Mucosa of rectum (tissue), 2 donors: ENCODE measurements at regions not wholly inside any gene's neighbourhood (a gene's known extent, or its start where the extent isn't known, plus 50 kb on each side); places are given as distances from the start of the nearest gene placed in this dataset.
"Not testable (repeated sequence)": the region's sequence is repeated elsewhere in the genome, so short reads cannot be mapped to it uniquely, and the experiment has no call there.

Experiments
- H3K27ac ChIP-seq, 2 donors: one replicate each; pipeline ENCODE4 v1.7.0; 2013; ENCODE audit warnings: inconsistent platforms in 2 of 2, low read depth in 2 of 2, low read length in 2 of 2
- H3K27me3 ChIP-seq, 2 donors: one replicate each; pipeline ENCODE4 v1.7.0; 2013; ENCODE audit warnings: low read length in 2 of 2; ENCODE audit not compliant: control insufficient read depth in 2 of 2, insufficient read depth in 2 of 2
- H3K36me3 ChIP-seq, 2 donors: one replicate each; pipeline ENCODE4 v1.7.0; 2013; ENCODE audit warnings: low read length in 2 of 2; ENCODE audit not compliant: control insufficient read depth in 2 of 2, insufficient read depth in 2 of 2
- H3K4me1 ChIP-seq, 2 donors: one replicate each; pipeline ENCODE4 v1.7.0; 2013; ENCODE audit warnings: low read length in 2 of 2, mild to moderate bottlenecking in 1 of 2; ENCODE audit not compliant: control insufficient read depth in 2 of 2, insufficient read depth in 2 of 2
- H3K4me3 ChIP-seq, 2 donors: one replicate each; pipeline ENCODE4 v1.7.0; 2013; ENCODE audit warnings: low read length in 2 of 2
- H3K9ac ChIP-seq, 2 donors: one replicate each; pipeline ENCODE4 v1.7.0; 2013; ENCODE audit warnings: low read length in 2 of 2, low read depth in 1 of 2, mild to moderate bottlenecking in 1 of 2
- H3K9me3 ChIP-seq, 2 donors: one replicate each; pipeline ENCODE4 v1.7.0; 2013; ENCODE audit warnings: low read length in 2 of 2; ENCODE audit not compliant: control insufficient read depth in 2 of 2
- donor health status: healthy.
- donor health status: Normal muscosa, but diverticular disease.

GRCh38 chr2:16243411-16243996, 303.2 kb downstream of the MYCN start:
- Histone ChIP-seq H3K9me3 (no peaks in the 10 kb centered on the region), H3K36me3 (no peaks in the 10 kb centered on the region), H3K9ac (no peak overlapping the region), H3K4me3 (no peak overlapping the region), H3K27me3 (peaks cover 0 to under 1% of the 10 kb centered on the region in 2 donors), H3K4me1 (no peaks in the 10 kb centered on the region), H3K27ac (no peak overlapping the region)

GRCh38 chr2:16242906-16243305, 302.6 kb downstream of the MYCN start:
- H3K9ac ChIP-seq: no peak overlapping the region
- no peaks in the 10 kb centered on the region for H3K36me3 ChIP-seq
- H3K4me1 ChIP-seq: no peaks in the 10 kb centered on the region
- H3K4me3 ChIP-seq: no peak overlapping the region
- H3K9me3 ChIP-seq: no peaks in the 10 kb centered on the region
- H3K27me3 ChIP-seq: no peaks in the 10 kb centered on the region
- no peak overlapping the region for H3K27ac ChIP-seq

DNA sequence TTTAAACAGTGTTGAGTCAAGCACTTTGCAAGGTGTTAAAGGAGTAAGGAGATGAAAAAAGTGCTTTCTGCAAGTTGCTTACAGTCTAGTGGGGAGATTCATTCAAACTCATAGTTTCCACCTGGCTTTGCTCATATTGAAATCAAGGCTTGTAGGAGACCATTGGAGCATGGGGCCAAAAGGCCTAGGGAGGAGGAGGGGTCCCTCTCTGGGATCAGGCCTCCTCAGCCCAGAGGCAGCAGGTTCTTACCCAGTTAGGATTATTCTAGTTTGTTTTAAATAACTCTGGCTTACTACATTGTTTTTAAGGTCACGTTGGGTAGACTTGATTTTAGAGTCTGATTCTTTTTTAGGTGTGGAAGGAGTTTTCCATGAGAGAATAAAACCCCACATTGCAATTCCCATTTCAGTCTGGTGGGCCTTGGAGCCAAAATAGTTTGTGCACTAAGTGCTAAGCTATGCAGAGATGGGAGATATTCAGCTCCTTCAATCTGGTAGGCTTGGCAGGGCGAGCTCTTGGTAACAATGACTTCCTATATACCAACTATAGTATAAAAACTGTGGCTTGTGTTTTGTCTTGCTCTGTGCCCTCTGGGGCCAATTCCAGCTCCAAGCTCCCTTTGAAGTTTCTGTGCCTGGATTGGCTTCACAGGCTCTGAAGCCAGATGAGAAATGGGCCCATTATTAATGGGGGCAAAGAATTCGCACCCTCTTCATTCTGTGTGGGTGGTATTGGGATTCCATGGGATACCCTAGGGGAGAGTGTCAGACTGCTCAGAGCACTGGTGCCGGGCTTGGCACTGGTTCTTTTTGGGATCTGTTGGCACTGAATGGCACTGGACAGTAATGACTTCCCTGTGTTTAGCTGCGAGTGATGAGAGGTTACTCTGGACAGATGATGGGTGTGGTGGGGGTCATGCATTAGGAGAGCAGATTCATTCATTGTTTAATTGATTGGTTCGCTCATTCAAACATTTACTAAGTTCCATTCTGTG, 301.1 kb downstream of the MYCN start:
- H3K27ac ChIP-seq: no peak overlapping the region
- H3K27me3 ChIP-seq: no peaks in the 10 kb centered on the region
- H3K36me3 ChIP-seq: no peaks in the 10 kb centered on the region
- H3K4me3 ChIP-seq: no peak overlapping the region
- no peaks in the 10 kb centered on the region for H3K4me1 ChIP-seq
- no peak overlapping the region for H3K9ac ChIP-seq
- no peaks in the 10 kb centered on the region for H3K9me3 ChIP-seq

- Histone ChIP-seq H3K4me3 (no peak overlapping the region), H3K9ac (no peak overlapping the region), H3K27me3 (no peaks in the 10 kb centered on the region), H3K4me1 (no peaks in the 10 kb centered on the region), H3K9me3 (no peaks in the 10 kb centered on the region), H3K27ac (no peak overlapping the region), H3K36me3 (no peaks in the 10 kb centered on the region)
These were observed 300.1 kb downstream of the MYCN start for GRCh38 chr2:16240402-16240801.

DNA sequence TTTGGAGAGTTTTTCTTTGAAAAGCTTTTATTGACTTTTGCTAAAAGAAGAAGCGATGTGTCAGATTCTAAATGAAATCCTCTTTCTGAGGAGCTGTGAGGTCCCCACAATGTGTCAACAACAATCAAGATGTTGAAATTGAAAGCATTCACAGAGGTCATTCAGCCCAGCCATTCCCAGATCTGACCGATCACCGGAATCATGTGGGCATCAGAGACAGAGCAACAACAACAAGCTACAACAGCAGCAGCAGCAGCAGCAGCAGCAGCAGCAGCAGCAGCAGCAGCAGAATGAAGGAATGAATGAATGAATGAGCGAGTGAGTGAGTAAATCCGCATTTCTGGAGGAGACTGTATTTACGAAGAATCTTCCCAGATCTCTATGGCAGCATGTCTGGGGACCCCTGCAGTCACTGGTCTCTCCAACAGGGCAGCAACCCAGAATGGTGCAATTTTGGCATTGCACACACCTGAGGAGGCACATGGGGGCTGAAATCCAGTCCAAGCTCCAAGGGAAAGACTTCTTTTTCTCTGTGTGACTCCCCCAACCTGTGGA, 299.0 kb downstream of the MYCN start:
- H3K36me3 ChIP-seq: no peaks in the 10 kb centered on the region
- no peaks in the 10 kb centered on the region for H3K9me3 ChIP-seq
- no peaks in the 10 kb centered on the region for H3K27me3 ChIP-seq
- H3K4me3 ChIP-seq: no peak overlapping the region
- H3K4me1 ChIP-seq: no peaks in the 10 kb centered on the region
- H3K9ac ChIP-seq: no peak overlapping the region
- H3K27ac ChIP-seq: no peak overlapping the region

DNA sequence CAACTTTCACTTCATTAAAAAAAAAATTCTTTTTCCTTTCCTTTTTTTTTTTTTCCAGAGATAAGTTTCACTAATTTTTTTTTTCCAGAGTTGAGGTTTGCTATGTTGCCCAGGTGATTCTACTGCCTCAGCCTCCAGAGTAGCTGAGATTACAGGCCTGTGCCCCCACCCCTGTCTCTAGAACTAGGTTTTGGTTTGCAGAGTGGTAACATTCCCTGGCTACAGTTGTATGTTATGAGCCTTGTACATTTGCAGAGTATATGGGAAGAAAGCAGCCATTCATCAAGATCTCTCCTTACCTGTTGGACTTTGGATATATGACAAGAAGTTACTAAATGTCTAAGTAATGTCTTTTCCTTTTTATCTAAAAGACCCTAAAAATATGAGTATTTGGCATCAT, 298.4 kb downstream of the MYCN start:
- Histone ChIP-seq H3K36me3 (no peaks in the 10 kb centered on the region), H3K27ac (no peak overlapping the region), H3K9ac (no peak overlapping the region), H3K4me1 (no peaks in the 10 kb centered on the region), H3K4me3 (no peak overlapping the region), H3K27me3 (no peaks in the 10 kb centered on the region), H3K9me3 (no peaks in the 10 kb centered on the region)

DNA sequence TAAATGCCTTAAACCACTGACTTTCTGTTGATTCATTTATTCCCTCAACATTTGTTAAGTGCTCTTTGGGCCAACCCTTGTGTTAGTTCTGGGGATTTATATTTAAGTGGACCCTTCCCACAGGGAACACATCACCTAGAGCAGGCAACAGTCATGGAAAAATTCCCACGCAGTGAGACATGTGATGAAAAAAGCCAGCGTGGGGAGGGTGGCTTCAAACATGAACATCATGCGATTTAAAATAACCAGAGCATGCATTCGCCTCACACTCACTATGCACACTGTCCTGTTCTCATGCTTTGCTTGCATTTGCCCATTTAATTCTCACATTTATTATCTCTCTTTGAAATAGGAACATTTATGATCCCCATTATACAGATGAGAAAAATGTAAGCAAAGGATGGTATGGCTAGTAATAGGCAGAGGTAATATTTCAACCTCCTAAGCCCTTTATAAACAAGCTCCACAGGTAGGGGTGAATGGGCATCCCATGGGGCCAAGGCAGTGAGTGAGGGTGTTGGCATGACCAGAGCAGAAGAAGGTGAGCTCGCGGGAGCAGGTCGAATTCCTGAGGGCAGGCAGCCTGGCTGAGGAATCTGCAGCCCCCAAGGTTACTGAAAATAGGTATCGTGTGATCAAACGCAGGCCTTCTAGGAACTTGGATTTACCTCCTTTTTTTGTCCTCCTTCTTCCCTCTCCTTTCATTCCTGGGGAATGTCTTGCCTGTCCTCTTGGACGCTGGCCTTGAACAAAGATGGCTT, 297.8 kb downstream of the MYCN start:
- Histone ChIP-seq H3K36me3 (no peaks in the 10 kb centered on the region), H3K4me1 (no peaks in the 10 kb centered on the region), H3K4me3 (no peak overlapping the region), H3K9ac (no peak overlapping the region), H3K27me3 (no peaks in the 10 kb centered on the region), H3K9me3 (no peaks in the 10 kb centered on the region), H3K27ac (no peak overlapping the region)

DNA sequence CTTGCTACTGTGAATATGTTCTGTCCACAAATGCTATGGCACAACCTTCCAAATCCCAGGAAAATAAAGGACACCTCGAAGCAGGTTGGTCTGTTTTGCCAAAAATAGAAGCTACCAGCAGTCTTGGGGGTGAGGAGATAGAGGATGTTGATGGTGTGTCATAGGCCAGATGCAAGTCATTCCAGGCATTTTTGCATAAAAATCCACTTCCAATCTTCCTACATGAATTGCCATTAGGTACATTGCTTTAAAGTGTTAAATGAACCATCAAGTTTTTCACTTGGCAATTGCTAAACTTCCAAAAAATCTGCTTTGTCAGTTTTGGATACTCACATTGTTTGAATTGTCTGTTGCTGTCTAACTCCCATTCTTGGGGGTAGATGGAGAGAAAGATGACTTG, 295.4 kb downstream of the MYCN start:
- no peak overlapping the region for H3K4me3 ChIP-seq
- no peak overlapping the region for H3K27ac ChIP-seq
- no peaks in the 10 kb centered on the region for H3K27me3 ChIP-seq
- no peaks in the 10 kb centered on the region for H3K9me3 ChIP-seq
- H3K36me3 ChIP-seq: no peaks in the 10 kb centered on the region
- H3K4me1 ChIP-seq: no peaks in the 10 kb centered on the region
- H3K9ac ChIP-seq: no peak overlapping the region

GRCh38 chr2:16235291-16235690, 294.9 kb downstream of the MYCN start:
- H3K4me1 ChIP-seq, H3K9me3 ChIP-seq, H3K9ac ChIP-seq, H3K27ac ChIP-seq, H3K27me3 ChIP-seq, H3K36me3 ChIP-seq, H3K4me3 ChIP-seq: not testable (repeated sequence)

GRCh38 chr2:16228951-16229350, 288.6 kb downstream of the MYCN start:
- H3K9ac ChIP-seq: no peak overlapping the region
- H3K4me1 ChIP-seq: no peaks in the 10 kb centered on the region
- H3K36me3 ChIP-seq: no peaks in the 10 kb centered on the region
- H3K27ac ChIP-seq: no peak overlapping the region
- no peaks in the 10 kb centered on the region for H3K9me3 ChIP-seq
- H3K4me3 ChIP-seq: no peak overlapping the region
- no peaks in the 10 kb centered on the region for H3K27me3 ChIP-seq
